ENCODE measurements at regions not wholly inside any gene's neighbourhood (a gene's known extent, or its start where the extent isn't known, plus 50 kb on each side); places are given as distances from the start of the nearest gene placed in this dataset.

DNA sequence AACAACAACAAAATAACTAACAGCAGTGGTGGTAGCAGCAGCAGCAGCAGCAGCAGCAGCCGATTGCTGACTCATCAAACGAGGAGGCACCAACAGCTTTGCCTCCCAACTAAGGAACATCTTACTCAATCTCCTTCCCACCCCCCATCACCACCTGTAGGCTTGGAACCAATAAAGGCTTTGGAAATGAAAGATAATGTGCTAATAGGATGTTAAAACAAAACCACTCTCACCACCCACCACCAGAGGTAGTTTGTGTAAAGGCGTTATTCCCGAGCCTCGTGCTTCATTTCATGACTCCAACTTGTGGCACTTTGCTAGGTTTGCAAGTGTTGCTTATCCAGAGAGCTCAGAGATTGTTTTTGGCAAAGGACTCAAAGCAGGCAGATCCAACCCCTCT is 346.5 kb downstream of the CD83 start:
- TF ChIP-seq SNAI2 (CRISPR knock-in tag; IDR thresholded peaks at IDR 0.05) = no peak
- no peak for TF ChIP-seq RARB (CRISPR knock-in tag; IDR thresholded peaks at IDR 0.05)
- TF ChIP-seq, protein P1, sequence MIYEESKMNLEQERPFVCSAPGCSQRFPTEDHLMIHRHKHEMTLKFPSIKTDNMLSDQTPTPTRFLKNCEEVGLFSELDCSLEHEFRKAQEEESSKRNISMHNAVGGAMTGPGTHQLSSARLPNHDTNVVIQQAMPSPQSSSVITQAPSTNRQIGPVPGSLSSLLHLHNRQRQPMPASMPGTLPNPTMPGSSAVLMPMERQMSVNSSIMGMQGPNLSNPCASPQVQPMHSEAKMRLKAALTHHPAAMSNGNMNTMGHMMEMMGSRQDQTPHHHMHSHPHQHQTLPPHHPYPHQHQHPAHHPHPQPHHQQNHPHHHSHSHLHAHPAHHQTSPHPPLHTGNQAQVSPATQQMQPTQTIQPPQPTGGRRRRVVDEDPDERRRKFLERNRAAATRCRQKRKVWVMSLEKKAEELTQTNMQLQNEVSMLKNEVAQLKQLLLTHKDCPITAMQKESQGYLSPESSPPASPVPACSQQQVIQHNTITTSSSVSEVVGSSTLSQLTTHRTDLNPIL (CRISPR knock-in tag; IDR thresholded peaks at IDR 0.05; ENCODE audit: low read depth) = no peak
- TF ChIP-seq, protein P2, sequence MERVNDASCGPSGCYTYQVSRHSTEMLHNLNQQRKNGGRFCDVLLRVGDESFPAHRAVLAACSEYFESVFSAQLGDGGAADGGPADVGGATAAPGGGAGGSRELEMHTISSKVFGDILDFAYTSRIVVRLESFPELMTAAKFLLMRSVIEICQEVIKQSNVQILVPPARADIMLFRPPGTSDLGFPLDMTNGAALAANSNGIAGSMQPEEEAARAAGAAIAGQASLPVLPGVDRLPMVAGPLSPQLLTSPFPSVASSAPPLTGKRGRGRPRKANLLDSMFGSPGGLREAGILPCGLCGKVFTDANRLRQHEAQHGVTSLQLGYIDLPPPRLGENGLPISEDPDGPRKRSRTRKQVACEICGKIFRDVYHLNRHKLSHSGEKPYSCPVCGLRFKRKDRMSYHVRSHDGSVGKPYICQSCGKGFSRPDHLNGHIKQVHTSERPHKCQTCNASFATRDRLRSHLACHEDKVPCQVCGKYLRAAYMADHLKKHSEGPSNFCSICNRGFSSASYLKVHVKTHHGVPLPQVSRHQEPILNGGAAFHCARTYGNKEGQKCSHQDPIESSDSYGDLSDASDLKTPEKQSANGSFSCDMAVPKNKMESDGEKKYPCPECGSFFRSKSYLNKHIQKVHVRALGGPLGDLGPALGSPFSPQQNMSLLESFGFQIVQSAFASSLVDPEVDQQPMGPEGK (CRISPR knock-in tag; IDR thresholded peaks at IDR 0.05; ENCODE audit: borderline replicate concordance) = no peak
- no peak for TF ChIP-seq ISL1 (CRISPR knock-in tag; IDR thresholded peaks at IDR 0.05)
- no peak for TF ChIP-seq ZNF565 (CRISPR knock-in tag; conservative IDR thresholded peaks at IDR 0.05; ENCODE audit: low read depth)
- no peak for TF ChIP-seq ARNTL (CRISPR knock-in tag; IDR thresholded peaks at IDR 0.05; ENCODE audit: borderline replicate concordance, low read depth)
- TF ChIP-seq ESRRG (CRISPR knock-in tag; IDR thresholded peaks at IDR 0.05) = no peak
- TF ChIP-seq ZNF70 (CRISPR knock-in tag; IDR thresholded peaks at IDR 0.05) = no peak
